NCI-H2171 treated with DMSO at 0.1 percent for 48 hours (cell line): ENCODE measurements at regions not wholly inside any gene's neighbourhood (a gene's known extent, or its start where the extent isn't known, plus 50 kb on each side); places are given as distances from the start of the nearest gene placed in this dataset.
"Not testable (repeated sequence)": the region's sequence is repeated elsewhere in the genome, so short reads cannot be mapped to it uniquely, and the experiment has no call there.

Experiments used
- DNase-seq: peaks from one replicate; lab custom pipeline; 2025; lab: John Stamatoyannopoulos, UW

DNA sequence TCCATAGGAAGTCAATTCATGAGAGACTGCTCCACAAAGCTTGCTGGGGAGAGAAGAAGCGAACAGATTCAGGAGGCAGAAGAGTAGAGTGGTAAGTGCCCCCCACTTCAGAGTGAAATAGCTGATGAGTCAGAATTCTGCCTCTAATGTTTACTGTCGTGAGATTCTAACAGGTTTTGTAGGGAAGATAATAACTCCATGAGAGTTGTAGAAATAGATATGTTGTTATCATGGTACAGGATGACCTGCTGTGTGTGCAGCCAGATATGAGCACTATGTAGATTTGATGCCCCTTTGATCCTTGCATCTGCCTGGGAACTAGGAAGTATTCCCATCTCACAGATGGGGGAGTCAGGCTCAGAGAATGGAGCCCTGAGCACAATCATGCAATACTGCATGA, 502.4 kb upstream of the CDH11 start:
- no peak for DNase-seq

DNA sequence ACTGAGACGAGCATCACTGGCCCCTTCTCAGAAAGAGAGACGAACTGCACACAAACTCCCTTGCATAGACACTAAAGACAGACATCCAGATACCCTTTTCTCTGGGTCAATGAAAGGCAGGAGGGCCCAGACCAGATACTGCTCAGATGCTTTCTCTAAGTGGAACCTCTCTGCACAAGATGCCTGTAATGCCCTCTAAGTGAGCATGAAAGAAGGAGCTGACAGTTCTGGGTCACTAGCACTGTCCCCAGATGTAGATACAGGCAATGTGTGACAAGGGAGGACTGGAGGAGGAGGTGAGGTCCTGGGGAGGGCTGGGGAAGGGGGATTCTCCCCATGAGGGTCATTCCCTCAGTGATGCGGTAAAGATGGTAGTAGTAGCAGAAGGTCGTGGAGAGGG, 501.0 kb upstream of the CDH11 start:
- no peak for DNase-seq

DNA sequence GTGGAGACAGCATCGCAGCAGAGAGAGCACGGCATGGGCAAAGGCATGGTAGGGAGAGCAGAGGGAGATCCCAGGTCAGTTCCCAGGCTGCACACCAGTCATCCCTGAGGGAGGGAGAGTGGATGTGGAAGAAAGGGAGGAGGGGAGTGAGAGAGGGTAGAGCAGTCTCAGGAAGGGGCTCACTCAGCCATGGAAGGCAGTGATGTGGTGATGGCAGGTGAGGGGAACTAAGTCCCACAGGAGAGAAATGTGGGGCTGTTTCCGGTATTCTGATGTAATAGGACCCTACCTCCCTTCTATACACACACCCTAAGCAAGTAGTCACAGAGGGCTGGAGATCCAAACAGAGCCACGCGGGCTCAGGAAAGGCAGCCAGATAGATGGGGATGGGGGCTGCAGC, 500.3 kb upstream of the CDH11 start:
- no peak for DNase-seq

DNA sequence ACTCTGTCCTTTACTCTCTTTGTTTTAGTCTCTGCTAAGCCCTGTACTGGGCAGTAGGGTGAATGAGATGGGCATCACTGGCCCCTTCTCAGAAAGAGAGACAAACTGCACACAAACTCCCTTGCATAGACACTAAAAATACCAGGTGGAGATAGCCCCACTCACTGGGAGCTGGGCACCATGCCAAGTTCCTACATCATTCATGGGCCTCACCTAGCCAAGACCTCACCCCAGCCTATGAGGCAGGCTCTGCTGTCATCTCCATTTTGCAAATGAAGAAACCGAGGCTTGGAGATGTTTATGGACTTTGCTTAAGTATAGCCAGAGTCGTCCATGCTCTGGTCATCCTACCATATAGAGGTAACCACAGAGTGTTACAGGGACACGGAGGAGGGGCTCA, 499.8 kb upstream of the CDH11 start:
- no peak for DNase-seq

DNA sequence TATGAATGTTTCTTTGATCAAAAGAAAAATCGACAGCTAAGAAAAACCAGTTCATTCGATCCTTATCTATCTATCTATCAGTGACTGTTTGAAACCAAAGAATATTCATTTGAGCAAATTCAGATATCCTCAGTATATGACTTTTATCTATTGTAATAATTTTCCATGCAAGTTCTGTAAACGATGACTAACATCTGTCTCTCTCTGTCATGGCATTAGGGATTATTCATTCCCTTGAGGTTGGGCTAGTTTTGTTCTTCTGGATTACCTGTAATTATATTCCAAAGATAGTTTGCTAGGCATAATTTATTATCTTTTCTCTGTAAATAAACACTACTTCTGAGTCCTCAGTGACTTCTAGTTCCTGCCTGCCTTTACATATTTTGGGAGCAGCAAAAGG, 497.7 kb upstream of the CDH11 start:
- no peak for DNase-seq

DNA sequence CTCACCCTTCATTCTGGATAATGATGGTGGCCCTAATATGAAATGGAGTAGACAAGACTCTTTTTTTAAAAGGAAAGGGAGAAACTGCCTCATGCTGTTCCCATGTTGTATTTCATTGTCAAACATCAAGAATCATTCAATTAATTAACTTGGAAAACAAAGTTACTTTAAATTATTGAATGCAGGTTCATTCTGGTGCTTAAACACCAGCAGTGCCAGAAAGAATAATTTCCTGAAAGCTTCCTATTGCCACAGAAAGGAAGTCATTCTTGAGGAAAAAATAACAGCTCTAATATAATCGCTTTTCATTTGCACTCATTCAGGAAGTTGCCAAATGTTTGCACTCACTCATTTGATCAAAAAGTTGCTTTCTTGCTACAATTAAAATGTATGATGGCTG, 497.1 kb upstream of the CDH11 start:
- no peak for DNase-seq

DNA sequence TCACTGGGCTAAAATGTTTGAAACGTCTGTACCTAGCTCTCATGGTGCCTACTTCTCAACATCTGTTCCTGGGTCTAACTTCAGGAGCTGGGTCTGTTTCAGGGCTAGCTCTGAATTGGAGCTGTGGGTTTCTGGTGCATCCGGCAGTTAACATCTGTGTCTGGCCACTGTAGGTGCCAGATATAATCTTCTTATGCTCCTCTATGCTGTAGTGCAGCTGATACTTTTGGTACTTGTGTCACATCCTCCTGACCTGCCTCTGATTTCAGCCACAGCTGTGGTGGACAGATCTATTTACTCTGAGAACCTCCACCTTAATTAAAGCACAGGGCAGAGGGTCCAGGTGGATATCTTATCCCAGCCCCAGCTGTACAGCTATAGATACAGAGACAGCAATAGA, 496.5 kb upstream of the CDH11 start:
- no peak for DNase-seq

DNA sequence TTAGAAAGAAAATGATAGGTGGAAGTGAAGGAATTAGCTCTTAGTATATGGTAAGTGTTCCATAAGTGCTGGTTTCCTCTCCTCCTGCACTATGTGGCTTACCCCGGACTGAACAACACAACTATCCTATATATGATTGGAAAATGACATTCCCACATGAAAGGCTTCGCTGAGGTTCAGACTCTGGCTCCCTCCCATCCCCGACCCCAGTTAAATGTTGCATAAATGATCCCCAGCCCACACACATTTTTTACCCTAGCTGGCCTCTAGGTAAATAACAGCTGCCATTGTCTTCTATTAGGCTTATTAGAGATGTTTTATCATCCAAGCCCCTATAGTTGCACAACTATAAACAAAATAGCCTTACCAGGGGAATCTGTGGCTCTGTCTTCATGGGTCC, 495.6 kb upstream of the CDH11 start:
- no peak for DNase-seq

DNA sequence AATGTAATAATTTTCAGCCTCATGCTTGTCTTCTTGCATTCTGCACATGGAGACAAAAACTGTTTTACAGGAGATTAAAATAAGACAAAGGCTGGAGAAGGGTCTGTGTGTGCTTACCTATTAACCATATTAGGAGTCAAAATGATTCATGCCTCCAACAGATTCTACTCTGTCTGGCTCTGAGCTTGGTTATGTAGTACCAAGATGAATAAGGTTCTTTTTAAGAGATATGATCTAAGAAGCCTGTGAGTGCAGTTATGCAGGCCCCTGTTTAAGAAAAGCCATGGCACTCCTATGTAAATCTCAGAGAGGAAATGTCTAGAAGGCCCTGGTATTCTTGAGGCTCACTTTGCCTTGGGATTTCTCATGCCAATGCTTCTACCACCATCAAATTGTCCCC, 486.6 kb upstream of the CDH11 start:
- no peak for DNase-seq

DNA sequence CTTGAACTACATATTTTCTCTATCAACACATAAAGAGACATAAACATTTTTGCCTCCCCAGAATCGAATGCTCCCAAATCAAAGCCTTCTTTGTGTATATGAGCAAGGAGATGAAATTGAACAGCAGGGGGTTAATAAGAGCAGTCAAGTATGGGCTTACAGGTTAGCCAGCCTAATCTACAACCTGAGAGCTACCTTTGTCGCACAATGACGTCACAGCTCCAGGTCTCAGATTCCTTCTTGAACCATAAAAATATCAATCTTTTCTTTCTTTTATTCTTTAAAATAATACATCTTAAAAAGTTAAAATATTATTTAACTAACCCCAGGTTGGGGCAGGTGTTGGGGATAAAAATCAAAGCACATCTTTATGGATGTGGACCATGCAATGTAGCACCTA, 482.9 kb upstream of the CDH11 start:
- no peak for DNase-seq

DNA sequence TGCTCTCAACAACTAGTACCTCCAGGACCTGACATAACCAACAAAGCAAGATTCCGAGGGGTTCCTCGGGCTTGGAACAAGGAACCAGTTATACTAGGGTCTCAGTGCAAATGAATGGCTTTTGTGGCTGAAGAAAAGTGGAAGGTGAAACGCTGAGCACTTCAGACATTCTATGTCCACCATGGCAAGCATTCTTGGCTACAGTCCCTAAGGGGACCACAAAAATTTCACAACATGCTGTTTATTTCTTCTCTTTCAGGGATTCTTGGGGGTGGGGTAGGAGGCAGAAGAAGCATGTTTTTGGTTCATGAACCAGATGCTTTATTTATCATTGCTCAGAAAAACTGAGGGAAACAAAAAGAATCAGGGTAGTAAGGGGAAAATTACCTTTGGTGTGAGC, 479.9 kb upstream of the CDH11 start:
- no peak for DNase-seq

DNA sequence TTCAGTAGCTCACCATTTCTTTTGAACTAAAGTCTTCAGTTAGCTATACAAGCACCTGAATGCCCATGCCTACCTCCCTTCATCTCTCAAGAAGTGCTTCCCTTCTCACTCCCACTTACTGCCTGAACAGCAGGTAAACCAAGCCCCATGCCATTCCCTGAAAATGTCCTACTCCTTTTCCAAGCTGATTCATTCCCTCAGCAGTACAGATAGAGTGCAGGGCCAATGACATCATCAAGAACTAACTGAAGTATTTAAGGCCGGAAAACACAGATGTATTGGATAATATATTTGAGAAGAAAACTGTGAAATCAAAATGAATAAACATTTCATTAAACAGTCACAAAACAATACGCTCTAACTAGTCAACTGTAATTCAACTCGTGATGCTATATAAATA, 478.8 kb upstream of the CDH11 start:
- no peak for DNase-seq

DNA sequence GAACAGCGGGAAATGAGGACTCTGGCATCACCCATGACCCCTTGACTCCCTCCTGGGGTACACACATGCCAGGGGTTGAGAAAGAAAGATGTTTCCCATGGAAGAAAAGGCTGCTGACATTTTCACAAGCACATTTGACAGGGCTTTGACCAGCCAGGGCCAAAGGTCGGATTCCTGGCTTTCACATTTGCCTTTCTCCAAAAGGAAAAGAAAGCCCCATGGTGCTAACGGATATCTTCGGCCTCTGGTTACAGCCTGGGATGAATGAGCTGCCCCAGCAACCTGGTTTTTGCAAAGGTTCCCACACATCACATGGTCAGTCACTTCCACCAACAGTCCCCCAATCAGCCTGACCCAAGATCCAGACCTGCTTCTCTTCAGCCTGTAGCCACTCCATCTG, 478.2 kb upstream of the CDH11 start:
- no peak for DNase-seq

DNA sequence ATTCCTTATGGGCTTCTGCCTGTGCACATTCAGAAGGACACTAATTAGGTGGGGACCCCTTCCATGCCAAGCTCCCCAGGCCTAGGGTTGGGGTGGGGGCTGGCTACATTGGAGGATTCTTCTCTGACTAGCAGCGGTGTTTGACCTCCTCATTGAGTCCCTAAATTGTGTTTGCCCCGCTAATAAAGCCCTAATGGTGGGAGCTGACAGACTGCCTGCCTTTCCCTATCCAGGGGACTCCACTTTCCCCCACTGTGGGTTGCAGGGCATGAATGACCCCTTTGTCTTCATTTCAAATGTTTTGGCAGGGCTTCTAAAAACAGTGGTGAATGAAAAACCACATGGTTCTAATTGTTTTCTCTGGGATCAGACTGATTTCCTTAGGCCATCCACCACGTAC, 476.8 kb upstream of the CDH11 start:
- no peak for DNase-seq

DNA sequence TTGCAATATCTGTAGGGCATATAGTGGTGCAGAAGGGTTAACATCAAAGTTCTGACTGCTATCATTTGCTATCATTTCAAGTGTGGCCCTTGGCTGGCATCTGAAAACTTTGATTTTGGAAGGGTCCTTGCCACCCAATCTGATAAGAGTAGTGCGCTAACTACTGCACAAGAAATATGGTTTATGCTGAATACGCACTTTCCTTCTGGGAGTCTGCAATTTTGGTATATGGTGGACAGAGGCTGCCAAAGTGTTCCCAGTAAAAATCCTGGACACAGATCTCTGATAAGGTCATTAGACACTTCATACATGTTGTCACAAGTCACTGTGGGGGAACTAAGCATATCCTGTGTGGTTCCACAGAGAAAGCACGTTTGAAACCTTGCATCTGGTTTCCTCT, 461.6 kb upstream of the CDH11 start:
- no peak for DNase-seq

DNA sequence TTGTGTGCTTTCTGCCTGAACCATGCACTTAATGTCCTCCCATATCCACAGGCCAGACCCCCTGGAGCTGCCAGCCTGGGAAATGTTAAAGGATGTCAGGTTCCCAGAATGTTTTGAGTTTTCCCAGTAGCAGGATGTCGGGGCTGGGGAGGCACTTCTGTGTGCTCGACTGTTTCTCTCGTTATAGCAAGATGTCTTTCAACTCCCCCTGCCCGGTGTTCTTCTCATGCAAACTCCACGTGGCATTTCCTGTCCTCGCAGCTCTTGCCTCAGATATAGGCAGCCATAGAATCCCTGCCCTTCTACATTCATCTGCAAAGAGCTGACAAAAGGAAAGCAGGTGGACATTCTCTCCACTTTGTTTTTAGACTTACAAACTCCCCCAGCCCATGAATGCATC, 457.2 kb upstream of the CDH11 start:
- DNase-seq, result no peak

DNA sequence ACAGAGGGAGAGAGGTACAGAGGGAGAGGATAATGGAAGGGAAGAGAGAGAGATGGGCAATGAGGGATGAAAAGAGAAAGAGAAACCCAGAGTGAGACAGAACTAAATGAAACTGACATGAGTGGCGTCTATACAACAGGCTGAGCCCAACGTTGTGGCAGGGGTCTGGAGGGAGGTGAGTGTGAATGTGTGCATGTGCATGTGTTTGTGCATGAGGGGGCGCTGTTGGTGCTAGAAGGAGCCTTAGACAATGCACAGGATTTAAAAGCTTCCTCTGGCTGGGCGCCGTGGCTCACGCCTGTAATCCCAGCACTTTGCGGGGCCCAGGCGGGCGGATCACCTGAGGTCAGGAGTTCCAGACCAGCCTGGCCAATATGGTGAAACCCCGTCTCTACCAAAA, 454.8 kb upstream of the CDH11 start:
- no peak for DNase-seq

DNA sequence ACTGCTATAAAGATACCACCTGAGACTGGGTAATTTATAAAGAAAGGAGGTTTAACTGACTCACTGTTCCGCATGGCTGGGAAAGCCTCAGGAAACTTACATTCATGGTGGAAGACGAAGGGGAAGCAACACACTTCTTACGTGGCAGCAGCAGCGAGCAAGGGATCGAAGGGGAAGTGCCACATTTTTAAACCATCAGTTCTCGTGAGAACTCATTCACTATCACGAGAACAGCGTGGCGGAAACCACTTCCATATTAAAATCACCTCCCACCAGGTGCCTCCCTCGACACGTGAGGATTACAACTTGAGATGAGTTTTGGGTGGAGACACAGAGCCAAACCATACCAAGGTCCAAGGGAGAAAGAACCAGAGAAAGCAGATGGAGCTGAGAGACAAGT, 454.3 kb upstream of the CDH11 start:
- no peak for DNase-seq

DNA sequence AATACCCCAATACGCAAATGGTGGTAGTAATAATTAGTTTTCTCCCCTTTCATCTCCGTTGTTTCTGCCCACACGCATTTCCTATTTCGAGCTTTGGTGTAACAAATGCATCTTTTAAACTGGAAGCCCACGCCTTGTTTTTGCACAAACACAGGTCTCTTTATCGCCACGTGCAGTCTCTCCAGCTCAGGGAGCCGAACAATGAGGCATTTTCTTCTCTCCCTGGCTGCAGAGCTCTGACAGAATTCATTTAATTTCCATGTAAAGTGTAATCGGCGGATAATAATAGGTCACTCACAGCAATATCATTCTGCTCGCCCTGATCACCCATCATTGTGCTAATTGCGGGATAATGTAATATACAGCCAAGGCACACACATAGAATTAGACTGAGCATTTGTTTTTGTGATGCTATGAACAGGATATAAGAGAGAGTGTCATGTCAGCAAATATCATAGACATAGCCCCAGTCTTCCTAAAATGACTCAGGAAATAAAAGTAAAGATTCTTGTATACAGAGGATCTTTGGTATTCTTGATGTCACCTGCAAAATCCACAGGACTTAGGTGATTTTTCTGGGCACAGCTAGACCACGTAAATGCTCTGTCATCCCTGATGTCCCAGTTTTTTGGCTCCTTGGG, 452.6 kb upstream of the CDH11 start:
- DNase-seq, result no peak

DNA sequence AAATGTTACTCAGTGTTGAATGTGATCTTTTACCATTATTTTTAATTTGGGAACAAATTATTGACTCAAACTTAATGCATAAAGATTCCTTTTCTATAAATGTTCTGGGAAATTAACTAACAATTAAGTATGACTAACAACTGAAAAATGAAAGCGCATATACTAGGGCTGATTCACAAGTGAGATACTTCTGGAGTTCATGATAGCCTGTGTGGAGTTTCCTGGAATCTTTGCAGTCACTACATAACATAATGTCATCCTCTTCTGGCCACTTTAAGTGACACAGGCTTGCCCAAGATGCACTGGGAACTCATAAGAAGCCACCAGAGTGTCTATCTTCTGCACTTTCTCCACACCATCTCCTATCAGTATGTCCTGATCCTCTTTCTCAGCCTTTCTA, 450.3 kb upstream of the CDH11 start:
- no peak for DNase-seq

DNA sequence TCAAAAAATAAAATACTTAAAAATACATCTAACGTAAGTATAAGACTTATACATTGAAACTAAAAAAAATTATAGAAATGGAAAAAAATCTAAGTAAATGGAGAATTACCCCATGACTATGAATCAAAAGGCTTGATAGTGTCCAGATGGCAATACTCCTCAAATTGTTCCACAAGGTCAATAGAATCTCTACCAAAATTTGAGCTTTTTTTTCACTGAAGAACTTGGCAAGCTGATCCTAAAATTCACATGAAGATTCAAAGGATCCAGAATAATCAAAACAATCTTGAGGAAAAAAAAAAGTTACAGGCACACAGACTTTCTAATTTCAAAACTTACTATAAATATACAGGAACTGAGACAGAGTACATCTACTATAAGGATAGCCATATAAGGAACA, 448.4 kb upstream of the CDH11 start:
- DNase-seq, result no peak

DNA sequence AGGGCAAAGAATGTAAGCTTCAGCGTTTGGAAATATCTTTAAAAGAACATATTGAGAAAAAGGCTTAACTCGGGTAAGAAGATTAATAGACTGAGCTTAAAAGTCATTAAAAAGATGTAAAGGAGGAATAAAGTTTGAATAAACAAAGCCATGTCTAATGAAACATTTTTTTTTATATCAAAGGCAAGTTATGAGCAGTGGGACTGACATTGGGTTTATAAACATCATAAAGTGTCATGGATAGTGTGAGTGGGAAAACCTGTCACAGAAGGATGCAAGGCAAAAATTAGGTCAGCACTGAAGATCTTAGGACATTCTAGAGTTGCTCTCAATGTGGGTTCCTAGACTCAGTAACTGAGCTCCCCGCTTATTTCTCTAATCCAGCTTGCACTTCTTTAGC, 438.0 kb upstream of the CDH11 start:
- DNase-seq, result no peak

DNA sequence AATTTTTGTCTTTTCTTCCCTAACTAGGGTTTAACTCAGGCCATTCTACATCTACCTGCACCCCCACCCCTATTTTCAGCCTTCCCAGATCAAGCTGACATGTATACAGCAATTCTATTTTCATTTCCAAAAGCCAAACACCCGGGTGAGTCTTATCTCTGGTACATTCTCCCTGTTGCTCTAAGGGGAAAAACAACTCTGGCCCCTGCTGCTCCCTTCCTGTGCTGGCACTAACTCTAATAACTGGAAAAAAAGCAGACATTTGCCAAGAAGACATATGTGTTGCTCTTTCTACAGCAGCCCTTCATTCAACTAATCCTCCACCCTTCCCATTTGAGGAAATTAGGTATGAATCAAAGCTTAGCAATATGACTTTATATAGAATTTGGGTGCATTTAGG, 427.8 kb upstream of the CDH11 start:
- DNase-seq, result not testable (repeated sequence)

DNA sequence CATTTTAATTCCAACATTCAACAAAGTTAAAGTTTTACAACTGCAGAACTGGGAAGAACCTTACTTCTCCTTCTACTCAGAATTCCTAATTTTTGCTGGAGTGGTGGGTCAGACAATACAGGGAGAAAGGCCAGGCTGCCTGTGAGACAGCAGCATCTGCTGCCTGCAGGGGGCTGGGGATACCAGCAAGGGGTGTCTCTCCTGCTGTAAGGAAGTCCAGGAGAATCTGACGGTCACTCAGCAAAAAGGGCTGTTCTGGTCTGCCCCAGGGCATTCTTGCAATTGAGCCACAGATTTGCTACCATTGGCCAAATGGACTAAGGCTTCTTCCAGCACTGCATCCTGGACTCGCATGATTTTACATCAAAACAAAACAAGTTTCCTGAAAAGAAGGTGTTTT, 426.6 kb upstream of the CDH11 start:
- no peak for DNase-seq
